Testis (tissue), 2 donors: ENCODE measurements at regions not wholly inside any gene's neighbourhood (a gene's known extent, or its start where the extent isn't known, plus 50 kb on each side); places are given as distances from the start of the nearest gene placed in this dataset.

Experiments used
- DNase-seq: peaks from one replicate; pipeline ENCODE4 v3.0.0-alpha.2; 2019
- H3K27ac ChIP-seq, 2 donors: fragments of 200-600 bp; sonication (generic); one replicate each; pipeline ENCODE4 v1.5.1; 2019
- H3K27me3 ChIP-seq: fragments of 200-600 bp; sonication (generic); one replicate; pipeline ENCODE4 v1.5.1; 2019
- H3K36me3 ChIP-seq: fragments of 200-600 bp; sonication (generic); one replicate; pipeline ENCODE4 v1.5.1; 2017; ENCODE audit warnings: low read depth; ENCODE audit errors: missing control alignments
- H3K4me1 ChIP-seq: fragments of 200-600 bp; sonication (generic); one replicate; pipeline ENCODE4 v1.5.1; 2019
- H3K4me3 ChIP-seq, 2 donors: fragments of 200-600 bp; sonication (generic); one replicate each; pipeline ENCODE4 v1.5.1; 2017 to 2019
- H3K9me3 ChIP-seq: fragments of 200-600 bp; sonication (generic); one replicate; pipeline ENCODE4 v1.5.1; 2017
- CTCF ChIP-seq, 3 experiments: fragments of 450-650 bp in 2 of 3; fragments of 200-600 bp in 1 of 3; sonication (generic) in 1 of 3; IDR thresholded peaks; one replicate each; pipeline ENCODE4 v1.5.1; 2016 to 2019; ENCODE audit warnings: antibody characterized with exemption in 3 of 3, mild to moderate bottlenecking in 2 of 3, moderate library complexity in 1 of 3
- POLR2A ChIP-seq: fragments of 450-650 bp; IDR thresholded peaks from one replicate; pipeline ENCODE4 v1.6.1; 2017; ENCODE audit warnings: antibody characterized with exemption, mild to moderate bottlenecking, moderate library complexity
- WGBS, 2 donors: methylation state at CpG; one replicate each; pipeline ENCODE4 v1.1.5; 2018; 5-methylcytosine and 5-hydroxymethylcytosine counted together
- intact Hi-C: fragments of 100-400 bp; cut with DNase I; formaldehyde crosslinking; loops from one replicate; pipeline ENCODE4 v1.15.1; 2023; ENCODE audit warnings: low total_unique reads

- H3K4me1 ChIP-seq: no peaks in the 10 kb centered on the region
- no peak overlapping the region for H3K4me3 ChIP-seq
- intact Hi-C loops: no loop called here
- no peak overlapping the region for H3K27ac ChIP-seq
- H3K27me3 ChIP-seq: no peaks in the 10 kb centered on the region
- WGBS, 2 donors: 69 to 71% methylated on average over 6 of the region's 6 CpGs
- no peaks in the 10 kb centered on the region for H3K9me3 ChIP-seq
- no peak for DNase-seq
- no peaks in the 10 kb centered on the region for H3K36me3 ChIP-seq
- TF ChIP-seq POLR2A (no peak), CTCF (IDR thresholded peaks at IDR 0.05) (no peak)
Observed at GRCh38 chr15:94547711-94548110, 316.4 kb downstream of the MCTP2 start.

- Histone ChIP-seq H3K27ac (no peak overlapping the region), H3K4me1 (no peaks in the 10 kb centered on the region), H3K9me3 (no peaks in the 10 kb centered on the region), H3K36me3 (no peaks in the 10 kb centered on the region), H3K27me3 (no peaks in the 10 kb centered on the region), H3K4me3 (no peak overlapping the region)
- WGBS, 2 donors: 82 to 88% methylated on average over 2 of the region's 2 CpGs
- TF ChIP-seq CTCF (IDR thresholded peaks at IDR 0.05): no peak
- no peak for TF ChIP-seq POLR2A
- intact Hi-C loops: no loop called here
- DNase-seq: no peak
Observed at GRCh38 chr15:94555841-94556519, 324.6 kb downstream of the MCTP2 start.

GRCh38 chr15:94561036-94561689 is 329.8 kb downstream of the MCTP2 start:
- no peaks in the 10 kb centered on the region for H3K27me3 ChIP-seq
- intact Hi-C loops: no loop called here
- no peak overlapping the region for H3K4me3 ChIP-seq
- no peak for TF ChIP-seq POLR2A
- no peak for TF ChIP-seq CTCF (IDR thresholded peaks at IDR 0.05)
- no peaks in the 10 kb centered on the region for H3K36me3 ChIP-seq
- H3K27ac ChIP-seq: no peak overlapping the region
- WGBS, 2 donors: 90 to 92% methylated on average over 4 of the region's 4 CpGs
- DNase-seq: no peak
- no peaks in the 10 kb centered on the region for H3K4me1 ChIP-seq
- no peaks in the 10 kb centered on the region for H3K9me3 ChIP-seq

GRCh38 chr15:94563456-94563855 is 332.1 kb downstream of the MCTP2 start:
- intact Hi-C loops: no loop called here
- no peak for TF ChIP-seq CTCF (IDR thresholded peaks at IDR 0.05)
- no peak for TF ChIP-seq POLR2A
- H3K36me3 ChIP-seq: no peaks in the 10 kb centered on the region
- no peaks in the 10 kb centered on the region for H3K9me3 ChIP-seq
- WGBS, 2 donors: 88 to 96% methylated on average over 2 of the region's 2 CpGs
- no peak overlapping the region for H3K4me3 ChIP-seq
- no peak overlapping the region for H3K27ac ChIP-seq
- no peaks in the 10 kb centered on the region for H3K27me3 ChIP-seq
- no peak for DNase-seq
- H3K4me1 ChIP-seq: no peaks in the 10 kb centered on the region
